ENCODE measurements at regions not wholly inside any gene's neighbourhood (a gene's known extent, or its start where the extent isn't known, plus 50 kb on each side); places are given as distances from the start of the nearest gene placed in this dataset.

DNA sequence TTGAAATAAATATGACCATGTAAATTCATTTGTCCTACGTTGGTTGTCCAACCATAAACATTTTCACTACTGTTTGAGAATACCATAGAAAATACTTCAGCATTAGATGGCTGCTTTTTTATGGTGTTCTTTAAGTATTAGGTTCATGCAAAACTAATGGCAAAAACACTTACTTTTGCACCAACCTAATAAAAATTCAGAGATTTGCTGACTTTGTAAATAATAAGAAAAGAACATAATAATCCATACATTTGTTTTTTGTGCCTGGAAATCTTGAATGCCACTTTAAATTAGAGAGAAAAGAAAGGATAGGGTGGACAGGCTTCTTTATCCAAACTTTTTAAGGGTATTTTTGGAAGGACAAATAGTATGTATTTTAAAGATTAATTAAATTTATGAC lies 719.7 kb upstream of the TYRP1 start:
- TF ChIP-seq CTCF (IDR thresholded peaks at IDR 0.05; ENCODE audit: low read length) = no peak
- TF ChIP-seq EZH2 (optimal IDR thresholded peaks at IDR 0.05; ENCODE audit: low read depth, low read length) = no peak
- no peak for TF ChIP-seq EZH2phosphoT487 (IDR thresholded peaks at IDR 0.05; ENCODE audit: low read length)
- no peak for DNase-seq
- no peak overlapping the region for H3K4me3 ChIP-seq (ENCODE audit: low read length)
- H3K9me3 ChIP-seq (replicated peaks; ENCODE audit: insufficient read depth, low read length) = no peaks in the 10 kb centered on the region
- H3K79me2 ChIP-seq (ENCODE audit: low read length) = no peaks in the 10 kb centered on the region
- H3K36me3 ChIP-seq (replicated peaks; ENCODE audit: insufficient read depth, low read length) = no peaks in the 10 kb centered on the region
- no peaks in the 10 kb centered on the region for H3K4me1 ChIP-seq (ENCODE audit: low read length)
- H2AFZ ChIP-seq (ENCODE audit: low read length) = no peak overlapping the region
- H3K27ac ChIP-seq (ENCODE audit: low read length) = no peak overlapping the region
- H3K27me3 ChIP-seq (replicated peaks; ENCODE audit: insufficient read depth, low read length) = no peaks in the 10 kb centered on the region
- H3F3A ChIP-seq (ENCODE audit: insufficient read depth, low read length) = no peaks in the 10 kb centered on the region
- no peaks in the 10 kb centered on the region for H4K20me1 ChIP-seq (ENCODE audit: insufficient read depth, low read length)
- no peak overlapping the region for H3K4me2 ChIP-seq (ENCODE audit: low read depth, low read length)
- no peaks in the 10 kb centered on the region for H3K9me2 ChIP-seq (replicated peaks; ENCODE audit: insufficient read depth, low read length)
- no peak overlapping the region for H3K9ac ChIP-seq (ENCODE audit: low read length)

DNA sequence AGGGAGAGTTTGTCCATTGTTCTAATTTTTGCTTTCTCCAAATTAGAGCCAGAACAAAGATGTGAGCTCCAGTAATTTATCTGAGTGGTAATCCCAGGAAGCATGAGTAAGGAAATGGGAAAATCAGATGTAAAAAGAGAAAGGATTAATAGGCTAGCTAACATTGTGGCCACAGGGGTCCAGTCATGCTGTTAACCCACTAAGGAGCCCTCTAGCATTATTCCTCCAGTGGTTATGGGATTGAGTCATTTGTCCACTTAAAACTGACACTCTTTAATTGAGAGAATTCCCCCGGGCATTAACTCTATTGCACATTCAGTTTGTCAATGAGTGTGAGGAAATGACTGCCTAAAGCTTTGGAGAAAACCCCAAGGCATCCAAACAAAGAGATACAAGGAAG lies 700.3 kb upstream of the TYRP1 start:
- Histone ChIP-seq H3K4me2 (ENCODE audit: low read depth, low read length) (no peak overlapping the region), H3K9me2 (replicated peaks; ENCODE audit: insufficient read depth, low read length) (no peaks in the 10 kb centered on the region), H3F3A (ENCODE audit: insufficient read depth, low read length) (no peaks in the 10 kb centered on the region), H4K20me1 (ENCODE audit: insufficient read depth, low read length) (no peaks in the 10 kb centered on the region), H3K9me3 (replicated peaks; ENCODE audit: insufficient read depth, low read length) (no peaks in the 10 kb centered on the region; the same call in 1 of the 2 replicates), H3K36me3 (replicated peaks; ENCODE audit: insufficient read depth, low read length) (no peaks in the 10 kb centered on the region), H3K27me3 (replicated peaks; ENCODE audit: insufficient read depth, low read length) (no peaks in the 10 kb centered on the region), H3K4me1 (ENCODE audit: low read length) (no peaks in the 10 kb centered on the region), H3K9ac (ENCODE audit: low read length) (no peak overlapping the region), H2AFZ (ENCODE audit: low read length) (no peak overlapping the region), H3K27ac (ENCODE audit: low read length) (no peak overlapping the region), H3K79me2 (ENCODE audit: low read length) (no peaks in the 10 kb centered on the region), H3K4me3 (ENCODE audit: low read length) (no peak overlapping the region)
- DNase-seq = no peak
- TF ChIP-seq EZH2phosphoT487 (IDR thresholded peaks at IDR 0.05; ENCODE audit: low read length) = no peak
- TF ChIP-seq CTCF (IDR thresholded peaks at IDR 0.05; ENCODE audit: low read length) = no peak
- TF ChIP-seq EZH2 (optimal IDR thresholded peaks at IDR 0.05; ENCODE audit: low read depth, low read length) = no peak

- Histone ChIP-seq H4K20me1 (ENCODE audit: insufficient read depth, low read length) (no peaks in the 10 kb centered on the region), H3K9me3 (replicated peaks; ENCODE audit: insufficient read depth, low read length) (no peaks in the 10 kb centered on the region; the same call in 1 of the 2 replicates), H3K27ac (ENCODE audit: low read length) (no peak overlapping the region), H3K4me2 (ENCODE audit: low read depth, low read length) (no peak overlapping the region), H3K27me3 (replicated peaks; ENCODE audit: insufficient read depth, low read length) (no peaks in the 10 kb centered on the region), H3K9ac (ENCODE audit: low read length) (no peak overlapping the region), H3F3A (ENCODE audit: insufficient read depth, low read length) (no peaks in the 10 kb centered on the region), H3K4me3 (ENCODE audit: low read length) (no peak overlapping the region), H3K36me3 (replicated peaks; ENCODE audit: insufficient read depth, low read length) (no peaks in the 10 kb centered on the region), H3K79me2 (ENCODE audit: low read length) (no peaks in the 10 kb centered on the region), H3K4me1 (ENCODE audit: low read length) (no peaks in the 10 kb centered on the region), H3K9me2 (replicated peaks; ENCODE audit: insufficient read depth, low read length) (no peaks in the 10 kb centered on the region), H2AFZ (ENCODE audit: low read length) (no peak overlapping the region)
- no peak for DNase-seq
- TF ChIP-seq EZH2phosphoT487 (IDR thresholded peaks at IDR 0.05; ENCODE audit: low read length) (no peak), CTCF (IDR thresholded peaks at IDR 0.05; ENCODE audit: low read length) (no peak), EZH2 (optimal IDR thresholded peaks at IDR 0.05; ENCODE audit: low read depth, low read length) (no peak)
Observed at GRCh38 chr9:12014488-12014887, 678.7 kb upstream of the TYRP1 start.

All from MM.1S (cell line).